ENCODE measurements at regions not wholly inside any gene's neighbourhood (a gene's known extent, or its start where the extent isn't known, plus 50 kb on each side); places are given as distances from the start of the nearest gene placed in this dataset.

- TF ChIP-seq EZH2 (IDR thresholded peaks at IDR 0.05; ENCODE audit: borderline replicate concordance, low read depth, low read length) (no peak), LEF1 (IDR thresholded peaks at IDR 0.05) (no peak), ZNF696 (CRISPR knock-in tag; conservative IDR thresholded peaks at IDR 0.05) (no peak), CTCF (IDR thresholded peaks at IDR 0.05 in 2 of 3, conservative IDR thresholded peaks at IDR 0.05 in 1 of 3; ENCODE audit: insufficient read depth in 2 of 3, low read depth in 1 of 3, low read length in 3 of 3) (no peak), POLR2A (conservative IDR thresholded peaks at IDR 0.05) (no peak), ZZZ3 (IDR thresholded peaks at IDR 0.05) (no peak), HNRNPL (IDR thresholded peaks at IDR 0.05; ENCODE audit: low read depth, low read length) (no peak)
These were observed 691.0 kb downstream of the ZEB2 start for GRCh38 chr2:143828763-143829537.
